HG03565 (cell line): ENCODE measurements at regions not wholly inside any gene's neighbourhood (a gene's known extent, or its start where the extent isn't known, plus 50 kb on each side); places are given as distances from the start of the nearest gene placed in this dataset.
"Not testable (repeated sequence)": the region's sequence is repeated elsewhere in the genome, so short reads cannot be mapped to it uniquely, and the experiment has no call there.

Experiments
- ATAC-seq: cut with Tn5 transposase; IDR thresholded peaks from one replicate; pipeline ENCODE4 v1.9.1; 2021; ENCODE audit warnings: mild to moderate bottlenecking, moderate library complexity; ENCODE audit not compliant: unreplicated experiment

GRCh38 chr12:102728506-102729242, 188.4 kb downstream of the PAH start:
- peak; percentile 56 for ATAC-seq

DNA sequence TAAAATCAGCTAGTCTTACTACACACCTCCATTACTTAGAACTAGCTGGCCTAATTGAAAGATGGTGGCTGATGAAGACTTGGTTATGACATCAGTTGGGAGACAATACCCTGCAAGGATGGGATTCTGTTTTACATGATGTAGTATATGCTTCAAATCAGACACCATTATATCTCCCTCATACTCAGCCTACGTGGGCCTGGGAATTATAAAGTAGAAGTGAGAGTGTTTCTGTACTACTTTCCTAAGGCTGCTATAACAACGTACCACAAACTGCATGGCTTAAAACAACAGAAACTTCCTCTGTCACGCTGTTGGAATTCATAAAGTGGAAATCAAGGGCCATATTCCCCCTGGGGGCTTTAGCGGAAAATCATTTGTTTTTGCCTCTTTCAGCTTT, 190.4 kb downstream of the PAH start:
- ATAC-seq, result no peak

DNA sequence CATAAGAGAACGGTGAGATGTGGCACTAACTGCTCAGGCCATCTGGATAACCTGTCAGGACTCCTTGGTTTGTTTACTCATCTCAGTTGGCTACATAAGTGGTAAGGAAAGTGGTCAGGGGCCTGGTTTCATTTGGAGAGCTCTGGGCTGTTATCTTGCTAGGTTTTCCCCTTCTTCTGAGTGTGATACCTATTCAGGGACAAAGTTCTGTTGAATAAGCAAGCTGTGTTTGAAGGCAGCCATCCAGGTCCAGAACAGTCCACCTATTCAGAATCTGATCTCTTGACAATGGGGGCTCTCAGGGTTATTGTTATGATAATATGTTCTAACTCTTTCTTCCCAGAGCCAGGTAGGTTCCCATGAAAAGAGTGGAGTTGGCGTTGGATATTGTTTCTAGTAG, 194.9 kb downstream of the PAH start:
- ATAC-seq, result no peak

DNA sequence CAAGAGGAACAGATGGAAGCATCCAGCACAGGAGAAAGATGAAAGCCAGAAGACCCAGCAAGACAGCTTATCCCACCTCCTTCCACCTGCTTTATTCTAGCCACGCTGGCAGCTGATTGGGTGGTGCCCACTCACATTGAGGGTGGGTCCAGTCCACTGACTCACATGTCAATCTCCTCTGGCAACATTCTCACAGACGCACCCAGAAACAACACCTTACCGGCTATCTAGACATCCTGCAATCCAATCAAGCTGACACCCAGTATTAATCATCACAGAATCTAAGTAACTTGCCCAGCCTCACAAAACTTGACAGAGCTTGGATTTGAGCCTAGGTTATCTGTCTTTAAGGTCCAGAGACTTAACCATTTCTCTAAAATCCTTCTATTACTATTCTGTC, 208.9 kb downstream of the PAH start:
- no peak for ATAC-seq

- ATAC-seq, result no peak
These were observed 214.5 kb downstream of the PAH start for GRCh38 chr12:102702447-102703114.

GRCh38 chr12:102696045-102696444, 215.7 kb upstream of the IGF1 start:
- ATAC-seq, result no peak

DNA sequence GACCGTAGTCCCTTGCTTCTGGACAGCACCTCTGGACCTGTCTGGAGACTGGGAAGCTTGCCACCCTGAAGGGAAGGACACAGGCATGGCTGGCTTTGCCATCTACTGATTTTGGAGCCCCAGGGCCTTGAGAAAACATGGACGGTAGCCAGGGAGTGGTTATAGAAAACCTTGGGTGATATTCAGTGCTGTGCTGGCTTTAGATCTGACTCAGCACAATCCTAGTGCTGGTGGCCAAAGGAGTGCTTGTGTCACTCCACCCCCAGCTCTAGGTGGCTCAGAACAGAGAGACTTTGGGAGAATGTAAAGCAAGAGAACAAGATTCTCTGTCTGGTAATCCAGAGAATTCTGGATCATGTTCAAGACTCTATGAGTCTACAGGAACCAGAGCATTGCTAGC, 214.5 kb upstream of the IGF1 start:
- no peak for ATAC-seq

DNA sequence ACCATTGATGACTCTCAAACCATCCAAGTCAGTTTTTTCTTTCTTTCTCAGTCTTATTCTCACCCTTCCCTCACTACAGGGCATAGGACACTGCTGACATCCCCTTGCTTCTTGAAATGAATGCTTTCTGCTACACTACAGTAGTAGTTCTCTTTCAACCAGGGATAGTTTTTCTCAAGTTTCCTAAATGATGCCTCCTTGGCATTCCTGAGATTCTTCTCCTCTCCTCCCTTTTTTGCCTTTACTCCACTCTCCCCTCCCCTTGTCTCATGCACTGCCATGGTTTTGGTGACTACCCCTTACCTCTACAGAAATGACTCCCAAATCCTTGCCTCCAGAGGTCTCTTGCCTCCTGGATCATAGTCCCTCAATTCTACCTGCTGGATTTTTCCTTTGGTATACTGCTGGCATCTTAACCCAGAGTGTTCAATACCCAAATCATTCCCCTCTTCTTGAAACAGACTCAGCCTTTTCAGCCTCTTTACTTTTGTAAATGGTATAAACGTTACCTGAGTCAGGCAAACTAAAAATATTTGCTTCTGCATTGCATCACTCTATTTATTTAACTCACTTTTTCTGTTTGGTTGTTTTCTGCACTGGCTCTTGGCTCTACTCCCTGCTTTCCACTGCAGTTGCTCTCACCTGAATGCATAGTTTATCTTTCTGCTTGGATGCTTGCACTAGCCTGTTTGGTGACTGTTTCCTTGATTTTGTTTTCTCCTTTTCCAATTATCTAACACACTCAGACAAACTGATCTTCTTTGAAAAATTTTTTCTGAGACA, 211.6 kb upstream of the IGF1 start:
- ATAC-seq, result no peak

DNA sequence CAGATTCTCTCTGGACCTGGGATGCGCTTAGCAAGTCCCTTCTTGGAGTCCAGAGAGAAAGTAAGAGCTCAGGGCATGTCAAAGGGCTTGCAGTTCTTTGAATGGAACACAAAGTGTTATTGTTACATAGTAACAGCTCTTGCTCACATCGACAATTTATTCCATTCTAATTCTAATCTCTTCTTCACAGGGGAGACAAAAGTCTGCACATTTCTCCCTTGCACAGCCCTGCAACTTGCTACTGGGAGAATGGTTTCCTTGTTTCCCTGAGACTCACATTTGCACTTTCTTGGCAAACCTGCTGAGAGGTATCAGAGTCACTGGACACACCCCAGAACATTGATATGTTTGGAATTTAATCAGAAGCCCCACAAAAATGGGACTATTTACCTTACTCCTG, 209.9 kb upstream of the IGF1 start:
- no peak for ATAC-seq

- no peak for ATAC-seq
These were observed 209.3 kb upstream of the IGF1 start for GRCh38 chr12:102689701-102690100.

- no peak for ATAC-seq
These were observed 207.2 kb upstream of the IGF1 start for GRCh38 chr12:102687523-102687922.

GRCh38 chr12:102685841-102686240, 205.5 kb upstream of the IGF1 start:
- ATAC-seq, result no peak

DNA sequence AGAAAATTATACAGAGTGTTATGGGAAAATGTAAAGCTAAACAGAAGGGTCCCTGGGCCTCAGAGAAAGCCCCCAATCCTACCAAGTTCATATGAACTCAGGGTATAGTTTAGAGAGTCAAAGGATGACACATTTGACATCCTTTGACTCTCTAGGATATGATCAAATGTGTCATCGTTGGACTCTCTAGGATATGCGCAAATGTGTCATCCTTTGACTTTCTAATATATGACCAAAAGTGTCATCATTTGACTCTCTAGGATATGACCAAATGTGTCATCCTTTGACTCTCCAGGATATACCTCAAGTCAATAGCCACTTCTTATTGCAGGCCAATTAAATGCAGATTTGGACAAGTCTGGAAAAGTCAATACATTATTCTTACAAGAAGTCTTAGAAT, 204.8 kb upstream of the IGF1 start:
- no peak for ATAC-seq

DNA sequence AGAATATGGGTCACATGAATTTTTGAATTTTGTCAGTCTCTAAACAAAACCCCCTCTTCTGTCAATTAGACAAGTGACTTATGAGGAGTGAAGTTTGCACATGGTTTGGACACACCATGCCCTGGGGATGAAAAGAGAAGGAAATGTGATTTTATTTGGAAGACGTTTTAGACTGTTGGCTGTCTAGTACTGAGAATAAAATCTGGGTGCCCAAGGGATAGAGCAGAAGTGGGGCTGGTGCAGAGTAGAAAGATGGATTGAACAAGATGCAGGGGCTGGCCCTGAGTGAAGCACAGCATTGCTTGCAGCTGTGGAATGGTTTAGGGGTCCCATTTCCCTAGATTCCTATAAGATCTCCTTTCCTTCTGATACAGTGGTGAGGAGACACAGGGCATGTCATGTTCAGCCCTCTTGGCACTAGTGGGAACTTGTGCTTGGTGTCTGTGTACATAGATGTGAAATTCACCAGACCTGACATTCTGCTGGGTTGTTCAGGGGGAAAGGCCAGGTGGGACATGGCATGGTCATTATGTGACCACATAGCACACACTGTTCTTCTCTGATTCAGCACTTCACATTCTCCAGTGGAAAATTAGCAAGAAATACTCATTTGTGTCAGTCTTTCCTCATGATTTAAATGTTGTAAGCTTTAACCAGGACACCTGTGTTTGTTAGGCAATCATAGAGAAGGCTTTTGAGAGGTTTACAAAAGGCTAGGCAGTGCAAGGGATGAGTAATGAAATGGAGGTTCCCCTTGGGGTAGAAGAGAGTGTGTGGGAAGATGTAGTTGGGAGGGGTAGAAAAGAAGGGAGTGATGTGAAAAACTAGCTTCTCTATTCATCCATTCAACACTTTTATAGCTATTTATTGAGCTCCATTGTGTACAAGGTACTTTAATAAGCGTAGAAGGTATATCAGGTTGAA, 202.3 kb upstream of the IGF1 start:
- no peak for ATAC-seq

DNA sequence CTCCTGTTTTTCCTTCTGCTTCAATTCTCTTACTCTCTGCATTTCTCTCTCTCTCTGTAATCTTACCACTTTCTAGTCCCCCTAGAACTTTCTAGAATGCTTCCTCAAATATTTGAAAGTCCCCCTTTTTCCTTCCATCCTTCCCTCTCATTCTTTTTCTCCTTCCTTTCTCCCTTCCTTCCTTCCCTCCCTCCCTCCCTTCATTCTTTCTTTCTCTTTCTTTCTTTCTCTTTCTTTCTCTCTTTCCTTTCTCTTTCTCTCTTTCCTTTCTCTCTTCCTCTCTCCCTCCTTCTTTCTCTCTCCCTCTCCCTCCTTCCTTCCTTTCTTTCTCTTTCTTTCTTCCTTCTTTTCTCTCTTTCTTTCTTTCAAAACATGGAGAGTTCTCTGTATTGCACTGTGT, 201.4 kb upstream of the IGF1 start:
- no peak for ATAC-seq

DNA sequence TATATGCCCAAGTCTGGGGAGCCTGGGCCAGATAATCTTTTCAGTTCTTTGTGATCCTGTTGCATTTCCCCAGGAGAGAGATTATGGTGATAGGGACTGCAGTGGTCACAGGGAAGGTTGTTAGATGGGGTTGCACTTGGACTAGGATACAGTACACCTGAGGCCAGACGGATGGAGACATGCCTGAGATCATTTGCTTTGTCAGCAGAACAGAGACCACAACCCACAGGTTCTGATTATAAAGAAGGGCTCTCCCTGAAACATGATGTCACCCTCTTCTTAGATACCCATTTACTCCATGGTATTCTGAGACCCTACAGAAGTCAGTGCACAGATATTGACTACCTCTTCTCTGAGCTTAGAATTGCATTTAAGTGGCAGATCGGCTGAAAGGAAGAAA, 200.9 kb upstream of the IGF1 start:
- no peak for ATAC-seq

- ATAC-seq, result no peak
These were observed 199.9 kb upstream of the IGF1 start for GRCh38 chr12:102680304-102680703.

GRCh38 chr12:102676812-102677211, 196.4 kb upstream of the IGF1 start:
- no peak for ATAC-seq

GRCh38 chr12:102675672-102676071, 195.3 kb upstream of the IGF1 start:
- no peak for ATAC-seq

- no peak for ATAC-seq
These were observed 193.2 kb upstream of the IGF1 start for GRCh38 chr12:102673606-102674005.

- ATAC-seq, result not testable (repeated sequence)
These were observed 191.8 kb upstream of the IGF1 start for GRCh38 chr12:102672212-102672611.
